ENCODE measurements at regions not wholly inside any gene's neighbourhood (a gene's known extent, or its start where the extent isn't known, plus 50 kb on each side); places are given as distances from the start of the nearest gene placed in this dataset.
"Not testable (repeated sequence)": the region's sequence is repeated elsewhere in the genome, so short reads cannot be mapped to it uniquely, and the experiment has no call there.

DNA sequence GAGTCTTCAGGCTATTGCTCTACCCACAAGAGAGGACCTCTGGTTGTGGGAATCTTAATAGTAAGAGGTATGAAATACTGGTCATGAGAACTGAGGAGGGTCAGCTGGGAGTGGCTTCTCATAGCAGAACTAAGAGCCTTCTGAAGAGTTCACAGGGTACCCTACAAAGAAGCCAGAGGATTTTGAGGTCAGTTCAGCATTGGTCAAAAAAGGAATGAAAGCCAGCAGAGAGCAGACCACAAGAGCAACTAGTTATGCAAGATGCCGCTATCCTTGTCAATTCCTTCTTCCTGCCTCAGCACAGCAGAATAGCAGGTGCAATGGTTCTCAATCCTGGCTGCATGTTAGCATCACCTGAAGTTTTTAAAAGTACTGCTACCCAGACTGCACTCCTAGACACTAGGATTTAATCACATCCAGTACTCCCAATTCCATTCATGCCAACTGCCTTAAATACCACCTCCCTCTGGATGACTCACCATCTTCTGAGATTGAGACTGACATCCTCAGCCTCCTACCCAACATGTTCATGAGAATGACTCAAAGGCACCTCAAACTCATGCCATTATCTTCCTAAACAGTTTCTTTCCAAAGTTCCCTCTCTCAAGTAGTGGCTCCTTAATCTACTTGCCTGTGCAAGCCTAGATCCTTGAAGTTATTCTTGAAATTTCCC is 81.0 kb upstream of the RBMS1 start:
- TF ChIP-seq, protein P1, sequence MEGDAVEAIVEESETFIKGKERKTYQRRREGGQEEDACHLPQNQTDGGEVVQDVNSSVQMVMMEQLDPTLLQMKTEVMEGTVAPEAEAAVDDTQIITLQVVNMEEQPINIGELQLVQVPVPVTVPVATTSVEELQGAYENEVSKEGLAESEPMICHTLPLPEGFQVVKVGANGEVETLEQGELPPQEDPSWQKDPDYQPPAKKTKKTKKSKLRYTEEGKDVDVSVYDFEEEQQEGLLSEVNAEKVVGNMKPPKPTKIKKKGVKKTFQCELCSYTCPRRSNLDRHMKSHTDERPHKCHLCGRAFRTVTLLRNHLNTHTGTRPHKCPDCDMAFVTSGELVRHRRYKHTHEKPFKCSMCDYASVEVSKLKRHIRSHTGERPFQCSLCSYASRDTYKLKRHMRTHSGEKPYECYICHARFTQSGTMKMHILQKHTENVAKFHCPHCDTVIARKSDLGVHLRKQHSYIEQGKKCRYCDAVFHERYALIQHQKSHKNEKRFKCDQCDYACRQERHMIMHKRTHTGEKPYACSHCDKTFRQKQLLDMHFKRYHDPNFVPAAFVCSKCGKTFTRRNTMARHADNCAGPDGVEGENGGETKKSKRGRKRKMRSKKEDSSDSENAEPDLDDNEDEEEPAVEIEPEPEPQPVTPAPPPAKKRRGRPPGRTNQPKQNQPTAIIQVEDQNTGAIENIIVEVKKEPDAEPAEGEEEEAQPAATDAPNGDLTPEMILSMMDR (IDR thresholded peaks at IDR 0.05; ENCODE audit: control insufficient read depth, insufficient read depth, low read depth, low read length, missing control alignments): no peak
- no peak overlapping the region for H3K4me3 ChIP-seq (ENCODE audit: control insufficient read depth, low read depth, low read length)
- DNase-seq (ENCODE audit: low read depth): peak; percentile 79

DNA sequence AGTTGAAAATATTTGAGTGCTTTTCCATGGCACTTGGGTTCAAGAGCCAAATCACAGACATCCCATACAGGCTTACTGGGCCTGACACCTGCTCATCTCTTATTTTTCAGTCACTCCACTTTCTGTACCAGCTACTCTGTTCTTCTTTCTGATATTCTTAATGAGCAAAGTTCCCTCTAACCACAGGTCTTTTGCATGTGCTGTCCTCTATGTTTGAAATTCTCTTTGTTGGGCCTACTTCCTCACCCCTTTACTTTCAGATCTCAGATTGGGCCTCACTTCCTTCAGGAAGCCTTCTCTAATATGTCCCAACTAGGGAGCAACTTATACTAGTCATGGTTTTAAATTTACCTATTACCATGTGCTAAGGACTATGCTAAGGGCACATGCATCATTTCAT is 81.8 kb upstream of the RBMS1 start:
- DNase-seq (ENCODE audit: low read depth): no peak
- TF ChIP-seq, protein P1 (IDR thresholded peaks at IDR 0.05; ENCODE audit: control insufficient read depth, insufficient read depth, low read depth, low read length, missing control alignments): no peak
- no peak overlapping the region for H3K4me3 ChIP-seq (ENCODE audit: control insufficient read depth, low read depth, low read length)

DNA sequence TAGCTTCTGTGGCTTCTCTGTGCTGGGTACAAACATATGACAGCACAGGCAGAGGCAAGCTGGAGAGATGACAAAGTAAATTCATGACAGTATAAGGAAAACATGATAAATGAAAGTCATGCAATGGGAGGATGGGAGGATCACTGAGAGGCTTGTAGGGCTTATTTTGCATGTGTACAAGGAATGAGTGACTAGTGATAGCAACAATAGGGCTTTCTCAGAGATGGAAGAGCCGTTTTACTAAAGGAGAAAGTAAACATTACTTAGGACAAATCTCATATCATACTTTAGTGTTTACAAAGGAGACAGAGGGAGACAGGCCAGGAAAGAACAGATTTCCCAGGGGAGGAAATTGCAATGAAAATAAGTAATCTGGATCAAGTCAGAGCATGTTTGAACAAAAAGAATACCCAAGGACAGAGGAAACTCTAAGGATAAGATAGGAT is 82.5 kb upstream of the RBMS1 start:
- no peak for DNase-seq (ENCODE audit: low read depth)
- no peak overlapping the region for H3K4me3 ChIP-seq (ENCODE audit: control insufficient read depth, low read depth, low read length)
- TF ChIP-seq, protein P1 (IDR thresholded peaks at IDR 0.05; ENCODE audit: control insufficient read depth, insufficient read depth, low read depth, low read length, missing control alignments): no peak

DNA sequence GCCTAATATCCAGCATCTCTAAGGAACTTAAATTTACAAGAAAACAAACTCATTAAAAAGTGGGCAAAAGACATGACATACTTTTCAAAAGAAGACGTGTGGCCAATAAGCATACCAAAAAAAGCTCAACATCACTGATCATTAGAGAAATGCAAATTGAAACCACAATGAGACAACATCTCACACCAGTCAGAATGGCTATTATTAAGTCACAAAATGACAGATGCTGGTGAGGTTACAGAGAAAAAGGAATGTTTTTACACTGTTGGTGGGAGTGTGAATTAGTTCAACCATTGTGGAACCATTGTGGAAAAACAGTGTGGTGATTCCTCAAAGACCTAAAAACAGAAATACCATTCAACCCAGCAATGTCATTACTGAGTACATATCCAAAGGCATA is 83.5 kb upstream of the RBMS1 start:
- DNase-seq (ENCODE audit: low read depth): not testable (repeated sequence)

DNA sequence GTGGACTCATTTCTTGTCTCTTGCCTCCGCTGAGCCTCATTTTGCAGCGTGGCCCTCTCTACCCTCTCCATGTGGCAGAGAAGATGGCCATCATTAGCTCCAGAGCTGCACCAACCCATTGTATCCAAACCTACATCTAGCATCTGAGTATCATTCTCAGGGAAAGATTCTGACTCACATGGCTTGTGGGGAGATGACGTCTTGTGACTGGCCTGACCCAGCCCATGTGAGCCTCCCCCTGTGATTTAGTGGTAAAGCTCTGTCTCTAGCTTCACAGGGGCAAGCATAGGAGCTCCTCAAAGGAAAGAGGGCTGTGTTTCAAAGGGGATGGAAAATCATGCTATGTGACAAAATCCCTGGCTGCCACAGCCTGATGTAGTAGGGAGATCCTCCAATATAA is 87.4 kb upstream of the RBMS1 start:
- no peak for DNase-seq (ENCODE audit: low read depth)
- TF ChIP-seq, protein P1 (IDR thresholded peaks at IDR 0.05; ENCODE audit: control insufficient read depth, insufficient read depth, low read depth, low read length, missing control alignments): no peak

More for the DNA sequence above, 83.5 kb upstream of the RBMS1 start:
- not testable (repeated sequence) for H3K4me3 ChIP-seq (ENCODE audit: control insufficient read depth, low read depth, low read length)

DNA sequence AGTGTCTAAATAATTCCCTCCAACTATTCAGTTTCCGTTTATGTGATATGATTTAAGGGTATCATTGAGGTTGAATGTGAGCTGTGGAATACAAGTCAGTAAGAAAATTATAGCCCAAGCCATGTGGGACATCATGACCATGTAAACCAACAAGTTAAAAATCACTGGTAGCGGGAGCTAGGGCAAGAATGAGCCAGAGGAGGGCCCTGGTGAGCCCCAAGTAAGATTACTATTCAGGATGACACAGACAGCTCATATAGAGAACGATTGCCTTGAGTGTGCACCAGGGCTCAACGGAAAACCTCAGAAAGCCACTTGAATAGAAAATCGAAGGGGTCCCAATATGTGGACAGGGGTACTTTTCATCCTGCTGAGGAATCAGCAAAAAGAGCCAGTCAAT is 87.8 kb upstream of the RBMS1 start:
- TF ChIP-seq, protein P1 (IDR thresholded peaks at IDR 0.05; ENCODE audit: control insufficient read depth, insufficient read depth, low read depth, low read length, missing control alignments): no peak
- no peak for DNase-seq (ENCODE audit: low read depth)
- H3K4me3 ChIP-seq (ENCODE audit: control insufficient read depth, low read depth, low read length): no peak overlapping the region

More for the DNA sequence above, 87.4 kb upstream of the RBMS1 start:
- H3K4me3 ChIP-seq (ENCODE audit: control insufficient read depth, low read depth, low read length): no peak overlapping the region

DNA sequence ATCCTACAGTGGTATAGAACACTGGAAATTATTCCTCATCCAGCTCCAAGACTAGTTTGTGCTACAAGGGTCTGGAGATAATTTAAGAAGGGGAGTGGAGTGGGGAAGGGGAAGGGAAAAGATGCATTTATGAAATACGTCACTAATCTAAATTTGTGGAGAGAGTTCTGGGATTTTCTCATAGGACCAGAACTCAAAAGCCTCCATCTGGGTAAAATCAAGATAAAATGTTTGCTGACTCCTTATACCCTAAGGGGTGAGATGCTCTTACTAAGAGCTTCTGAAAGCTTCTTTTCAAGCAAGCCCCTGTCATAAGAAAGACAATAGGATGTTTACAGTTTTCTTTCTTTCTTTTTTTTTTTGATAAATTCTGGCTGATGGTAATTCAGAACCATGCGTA is 88.5 kb upstream of the RBMS1 start:
- H3K4me3 ChIP-seq (ENCODE audit: control insufficient read depth, low read depth, low read length): no peak overlapping the region
- DNase-seq (ENCODE audit: low read depth): no peak
- TF ChIP-seq, protein P1 (IDR thresholded peaks at IDR 0.05; ENCODE audit: control insufficient read depth, insufficient read depth, low read depth, low read length, missing control alignments): no peak

Measured in AG09309 (cell line).